ENCODE measurements at regions not wholly inside any gene's neighbourhood (a gene's known extent, or its start where the extent isn't known, plus 50 kb on each side); places are given as distances from the start of the nearest gene placed in this dataset.
"Not testable (repeated sequence)": the region's sequence is repeated elsewhere in the genome, so short reads cannot be mapped to it uniquely, and the experiment has no call there.

DNA sequence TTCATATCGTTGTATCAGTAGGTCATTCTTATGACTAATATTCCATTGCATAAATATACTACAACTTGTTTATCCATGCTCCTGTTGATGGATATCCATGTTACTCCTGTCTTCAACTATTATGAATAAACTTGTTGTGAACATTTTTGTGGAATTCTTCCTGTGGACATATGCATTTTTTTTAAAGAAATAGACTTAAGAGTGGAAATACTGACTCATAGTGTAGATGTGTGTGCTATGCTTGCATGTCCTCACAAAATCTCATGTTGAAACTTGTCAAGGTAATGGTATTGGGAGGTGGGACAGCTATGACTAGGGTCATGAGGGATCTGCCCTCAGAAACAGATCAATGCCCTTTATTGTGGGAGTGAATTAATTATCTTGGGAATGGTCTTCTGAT, 240.5 kb upstream of the PRSS58 start:
- H3K27me3 Mint-ChIP-seq: peaks cover 3% of the 10 kb centered on the region
- no peak overlapping the region for H3K27ac Mint-ChIP-seq
- no peaks in the 10 kb centered on the region for H3K9me3 Mint-ChIP-seq
- H3K4me1 Mint-ChIP-seq (ENCODE audit: low read depth): peaks cover 28% of the 10 kb centered on the region
- H3K36me3 Mint-ChIP-seq (ENCODE audit: low read depth): no peaks in the 10 kb centered on the region
- no peak overlapping the region for H3K4me3 Mint-ChIP-seq
- intact Hi-C loops (cut with micrococcal nuclease): no loop called here

DNA sequence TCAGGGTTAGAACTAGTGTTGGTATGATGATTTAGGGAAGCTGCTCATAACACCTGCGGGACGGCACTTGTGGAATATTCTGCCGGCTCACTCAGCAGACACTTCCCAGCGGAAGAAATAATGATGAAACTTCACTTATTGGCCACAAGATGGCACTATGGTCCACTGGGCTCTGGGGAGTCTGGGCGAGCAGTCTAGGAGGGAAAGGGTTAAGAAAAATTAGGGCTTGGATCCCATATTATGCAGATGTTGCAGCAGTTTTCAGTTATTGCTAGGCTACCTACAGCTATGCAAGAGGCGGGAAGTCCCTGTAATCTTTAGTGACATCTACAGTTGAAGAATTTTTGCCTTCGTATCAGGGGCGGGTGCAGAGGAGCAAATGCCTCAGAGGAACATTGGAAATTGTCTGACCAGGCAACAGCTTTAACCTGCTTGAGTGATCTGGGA, 238.7 kb upstream of the PRSS58 start:
- H3K9me3 Mint-ChIP-seq: no peaks in the 10 kb centered on the region
- peaks cover 32% of the 10 kb centered on the region for H3K4me1 Mint-ChIP-seq (ENCODE audit: low read depth)
- no peaks in the 10 kb centered on the region for H3K36me3 Mint-ChIP-seq (ENCODE audit: low read depth)
- H3K27me3 Mint-ChIP-seq: peaks cover 2% of the 10 kb centered on the region
- no peak overlapping the region for H3K27ac Mint-ChIP-seq
- no peak overlapping the region for H3K4me3 Mint-ChIP-seq
- intact Hi-C loops (cut with micrococcal nuclease): no loop called here

DNA sequence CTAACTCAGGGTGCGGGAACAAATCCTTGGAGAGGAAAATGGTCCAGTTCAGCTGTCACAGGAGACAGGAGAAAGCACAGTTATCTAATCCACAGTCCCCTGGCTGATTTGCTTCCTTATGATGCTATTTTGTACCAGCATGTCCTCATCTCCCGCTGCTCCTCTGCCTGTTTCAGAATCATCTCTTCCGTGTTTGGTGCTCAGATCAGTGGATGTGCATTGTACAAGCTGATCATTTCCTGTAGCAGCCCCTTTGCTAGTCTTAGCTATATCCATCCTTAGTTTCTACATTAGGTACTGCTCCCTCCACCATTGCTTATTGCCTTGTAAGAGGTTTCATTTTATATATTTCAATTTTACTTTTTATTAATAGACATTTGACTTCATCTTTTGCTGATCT, 238.0 kb upstream of the PRSS58 start:
- H3K27ac Mint-ChIP-seq; H3K9me3 Mint-ChIP-seq; intact Hi-C loops (cut with micrococcal nuclease); H3K4me3 Mint-ChIP-seq; H3K27me3 Mint-ChIP-seq; H3K36me3 Mint-ChIP-seq (ENCODE audit: low read depth): not testable (repeated sequence)
- H3K4me1 Mint-ChIP-seq (ENCODE audit: low read depth): peaks cover 32% of the 10 kb centered on the region

DNA sequence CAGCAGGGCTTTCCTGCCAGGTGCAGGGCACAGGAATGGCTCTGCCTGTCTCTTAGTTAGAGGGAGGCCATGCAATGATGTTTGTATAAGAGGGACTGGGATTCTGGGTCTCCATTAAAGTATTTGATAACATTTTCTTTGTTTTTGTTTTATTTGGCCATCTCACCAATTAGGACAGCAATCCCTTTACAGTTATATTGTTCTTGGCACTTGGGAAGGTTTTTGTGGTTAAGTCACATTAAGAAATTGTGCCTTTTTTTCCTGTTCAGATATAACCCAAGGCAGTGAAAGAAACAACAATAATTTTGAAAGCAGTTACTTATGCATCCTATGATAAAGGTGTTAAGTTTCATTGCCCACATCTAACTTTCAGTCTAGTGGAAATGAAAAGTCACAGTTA, 237.4 kb upstream of the PRSS58 start:
- H3K36me3 Mint-ChIP-seq (ENCODE audit: low read depth); H3K27me3 Mint-ChIP-seq; H3K27ac Mint-ChIP-seq; H3K4me3 Mint-ChIP-seq; H3K9me3 Mint-ChIP-seq; intact Hi-C loops (cut with micrococcal nuclease): not testable (repeated sequence)
- H3K4me1 Mint-ChIP-seq (ENCODE audit: low read depth): peaks cover 27% of the 10 kb centered on the region

- Mint-ChIP-seq H3K27me3 (peaks cover 4% of the 10 kb centered on the region), H3K9me3 (no peaks in the 10 kb centered on the region), H3K36me3 (ENCODE audit: low read depth) (no peaks in the 10 kb centered on the region), H3K27ac (no peak overlapping the region), H3K4me3 (no peak overlapping the region), H3K4me1 (ENCODE audit: low read depth) (peaks cover 16% of the 10 kb centered on the region)
- intact Hi-C loops (cut with micrococcal nuclease): no loop called here
Measured at GRCh38 chr7:142494021-142494420, 236.2 kb upstream of the PRSS58 start.

- Mint-ChIP-seq H3K9me3 (no peaks in the 10 kb centered on the region), H3K27ac (peak overlapping the region; percentile 69), H3K27me3 (peaks cover 4% of the 10 kb centered on the region), H3K4me3 (no peak overlapping the region), H3K36me3 (ENCODE audit: low read depth) (no peaks in the 10 kb centered on the region), H3K4me1 (ENCODE audit: low read depth) (peaks cover 41% of the 10 kb centered on the region)
- intact Hi-C loops (cut with micrococcal nuclease): loop anchor here (10.0 kb wide), 1 partner anchor 54 kb away; no protein-coding TSS in a partner anchor
Measured at GRCh38 chr7:142488842-142489241, 231.0 kb upstream of the PRSS58 start.

- no peaks in the 10 kb centered on the region for H3K36me3 Mint-ChIP-seq (ENCODE audit: low read depth)
- H3K4me1 Mint-ChIP-seq (ENCODE audit: low read depth): peaks cover 45% of the 10 kb centered on the region
- H3K4me3 Mint-ChIP-seq: no peak overlapping the region
- H3K9me3 Mint-ChIP-seq: no peaks in the 10 kb centered on the region
- peaks cover 4% of the 10 kb centered on the region for H3K27me3 Mint-ChIP-seq
- intact Hi-C loops (cut with micrococcal nuclease): loop anchor here (10.0 kb wide), 1 partner anchor 53 kb away; no protein-coding TSS in a partner anchor
- peak overlapping the region; percentile 69 for H3K27ac Mint-ChIP-seq
Measured at GRCh38 chr7:142488036-142488633, 230.3 kb upstream of the PRSS58 start.

- not testable (repeated sequence) for H3K36me3 Mint-ChIP-seq (ENCODE audit: low read depth); H3K9me3 Mint-ChIP-seq; H3K27me3 Mint-ChIP-seq; H3K4me3 Mint-ChIP-seq
- H3K27ac Mint-ChIP-seq: peak overlapping the region; percentile 69
- peaks cover 51% of the 10 kb centered on the region for H3K4me1 Mint-ChIP-seq (ENCODE audit: low read depth)
- intact Hi-C loops (cut with micrococcal nuclease): loop anchor here (10.0 kb wide), 1 partner anchor 53 kb away; no protein-coding TSS in a partner anchor
Measured at GRCh38 chr7:142487565-142487964, 229.7 kb upstream of the PRSS58 start.

DNA sequence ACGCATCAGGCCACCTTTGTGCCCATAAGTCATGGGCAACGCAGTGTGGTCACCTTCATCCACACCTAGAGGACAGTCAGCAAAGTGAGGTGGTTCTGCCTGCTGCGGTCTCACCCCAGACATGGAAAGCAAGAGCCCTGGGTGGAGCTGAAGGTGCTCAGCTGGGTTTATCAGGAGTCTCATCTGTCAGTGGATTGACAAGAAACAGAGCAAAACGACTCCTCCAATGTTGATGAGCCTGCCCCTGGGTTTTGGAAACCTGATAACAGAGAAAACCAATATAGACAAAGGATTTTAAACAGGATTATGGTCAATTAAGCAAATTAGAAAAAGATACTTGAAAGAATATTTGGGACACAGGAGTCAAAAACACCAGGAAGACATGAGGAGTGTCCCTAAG, 229.3 kb upstream of the PRSS58 start:
- Mint-ChIP-seq H3K36me3 (ENCODE audit: low read depth) (no peaks in the 10 kb centered on the region), H3K9me3 (no peaks in the 10 kb centered on the region), H3K27me3 (peaks cover 4% of the 10 kb centered on the region), H3K27ac (peak overlapping the region; percentile 59), H3K4me3 (no peak overlapping the region), H3K4me1 (ENCODE audit: low read depth) (peaks cover 54% of the 10 kb centered on the region)
- intact Hi-C loops (cut with micrococcal nuclease): loop anchor here (10.0 kb wide), 1 partner anchor 52 kb away; no protein-coding TSS in a partner anchor

DNA sequence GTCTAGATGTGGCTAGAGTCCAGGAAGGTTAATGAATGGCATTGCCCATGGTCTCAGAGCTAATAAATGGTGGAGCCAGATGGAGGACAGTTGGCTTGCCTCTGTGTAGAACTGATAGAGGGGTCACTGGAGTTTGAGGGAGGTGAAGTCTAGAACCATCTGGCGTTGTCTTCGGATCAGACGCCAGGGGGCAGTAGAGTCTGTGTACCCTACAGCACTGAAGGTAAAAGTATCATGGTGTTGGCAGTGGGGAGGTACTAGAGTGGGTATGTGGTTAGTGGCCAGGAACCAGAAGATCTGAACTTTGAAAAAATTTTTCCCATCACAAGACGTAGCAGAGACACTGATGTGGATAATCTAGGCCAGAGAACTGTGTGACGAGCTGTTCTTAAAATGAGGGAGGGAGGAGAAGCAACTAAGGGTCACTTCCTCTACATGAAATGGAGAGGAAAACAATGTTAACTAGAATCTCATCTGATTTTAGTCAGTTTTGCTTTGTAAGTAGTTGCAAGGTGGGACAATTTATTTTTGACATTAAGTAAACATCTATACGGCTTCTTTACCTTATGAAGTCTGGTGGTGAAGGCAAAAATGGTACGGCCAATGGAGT, 227.9 kb upstream of the PRSS58 start:
- H3K36me3 Mint-ChIP-seq (ENCODE audit: low read depth): no peaks in the 10 kb centered on the region
- H3K9me3 Mint-ChIP-seq: no peaks in the 10 kb centered on the region
- H3K27me3 Mint-ChIP-seq: peaks cover 4% of the 10 kb centered on the region
- intact Hi-C loops (cut with micrococcal nuclease): loop anchor here (10.0 kb wide), 1 partner anchor 51 kb away; no protein-coding TSS in a partner anchor
- H3K4me3 Mint-ChIP-seq: no peak overlapping the region
- H3K27ac Mint-ChIP-seq: peak overlapping the region; percentile 52
- H3K4me1 Mint-ChIP-seq (ENCODE audit: low read depth): peaks cover 60% of the 10 kb centered on the region

GRCh38 chr7:142483659-142484317, 225.9 kb upstream of the PRSS58 start:
- H3K4me1 Mint-ChIP-seq (ENCODE audit: low read depth): peaks cover 58% of the 10 kb centered on the region
- no peak overlapping the region for H3K27ac Mint-ChIP-seq
- H3K36me3 Mint-ChIP-seq (ENCODE audit: low read depth): no peaks in the 10 kb centered on the region
- H3K9me3 Mint-ChIP-seq: no peaks in the 10 kb centered on the region
- peaks cover under 1% of the 10 kb centered on the region for H3K27me3 Mint-ChIP-seq
- intact Hi-C loops (cut with micrococcal nuclease): loop anchor here (10.0 kb wide), 1 partner anchor 49 kb away; no protein-coding TSS in a partner anchor
- no peak overlapping the region for H3K4me3 Mint-ChIP-seq

DNA sequence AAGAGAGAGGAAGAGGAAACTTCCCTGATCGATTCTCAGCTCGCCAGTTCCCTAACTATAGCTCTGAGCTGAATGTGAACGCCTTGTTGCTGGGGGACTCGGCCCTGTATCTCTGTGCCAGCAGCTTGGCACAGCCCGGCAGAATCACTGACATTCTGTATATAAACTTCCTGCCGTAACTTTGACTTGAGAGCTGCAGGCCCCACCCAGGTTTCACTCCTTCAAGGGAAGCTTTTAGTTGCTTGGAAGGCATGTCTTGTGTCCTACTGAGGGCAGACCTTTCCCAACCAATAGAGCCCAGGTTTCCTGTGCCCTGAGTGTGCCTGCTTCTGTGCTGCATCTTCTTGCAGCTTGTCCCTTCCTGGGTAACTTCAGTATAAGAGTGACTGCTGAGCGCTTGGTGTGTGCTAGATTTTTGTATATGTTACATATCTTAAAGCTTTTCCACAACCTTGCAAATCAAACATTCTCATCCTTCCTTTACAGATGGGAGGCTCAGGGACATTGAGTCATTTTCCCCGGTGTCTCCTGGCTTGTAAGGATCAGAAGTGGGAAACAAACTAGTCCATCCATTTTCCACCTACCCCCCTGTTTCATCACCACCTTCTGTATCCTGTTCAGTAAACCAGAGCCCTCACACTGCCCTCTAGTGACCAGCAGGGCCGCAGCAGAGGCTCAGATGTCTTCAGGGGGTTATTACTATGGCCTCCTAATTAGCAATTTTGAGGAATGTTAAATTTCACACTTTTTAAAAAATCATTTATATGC, 225.2 kb upstream of the PRSS58 start:
- H3K36me3 Mint-ChIP-seq (ENCODE audit: low read depth): no peaks in the 10 kb centered on the region
- H3K4me3 Mint-ChIP-seq: no peak overlapping the region
- no peak overlapping the region for H3K27ac Mint-ChIP-seq
- H3K27me3 Mint-ChIP-seq: peaks cover 4% of the 10 kb centered on the region
- H3K4me1 Mint-ChIP-seq (ENCODE audit: low read depth): peaks cover 58% of the 10 kb centered on the region
- intact Hi-C loops (cut with micrococcal nuclease): loop anchor here (10.0 kb wide), 1 partner anchor 48 kb away; no protein-coding TSS in a partner anchor
- no peaks in the 10 kb centered on the region for H3K9me3 Mint-ChIP-seq

- Mint-ChIP-seq H3K27me3 (peaks cover 10% of the 10 kb centered on the region), H3K4me1 (ENCODE audit: low read depth) (peaks cover 60% of the 10 kb centered on the region), H3K36me3 (ENCODE audit: low read depth) (no peaks in the 10 kb centered on the region), H3K4me3 (no peak overlapping the region), H3K9me3 (no peaks in the 10 kb centered on the region), H3K27ac (no peak overlapping the region)
- intact Hi-C loops (cut with micrococcal nuclease): loop anchor here (10.0 kb wide), 1 partner anchor 47 kb away; no protein-coding TSS in a partner anchor
Measured at GRCh38 chr7:142481548-142481947, 223.7 kb upstream of the PRSS58 start.
